ENCODE measurements at regions not wholly inside any gene's neighbourhood (a gene's known extent, or its start where the extent isn't known, plus 50 kb on each side); places are given as distances from the start of the nearest gene placed in this dataset.

DNA sequence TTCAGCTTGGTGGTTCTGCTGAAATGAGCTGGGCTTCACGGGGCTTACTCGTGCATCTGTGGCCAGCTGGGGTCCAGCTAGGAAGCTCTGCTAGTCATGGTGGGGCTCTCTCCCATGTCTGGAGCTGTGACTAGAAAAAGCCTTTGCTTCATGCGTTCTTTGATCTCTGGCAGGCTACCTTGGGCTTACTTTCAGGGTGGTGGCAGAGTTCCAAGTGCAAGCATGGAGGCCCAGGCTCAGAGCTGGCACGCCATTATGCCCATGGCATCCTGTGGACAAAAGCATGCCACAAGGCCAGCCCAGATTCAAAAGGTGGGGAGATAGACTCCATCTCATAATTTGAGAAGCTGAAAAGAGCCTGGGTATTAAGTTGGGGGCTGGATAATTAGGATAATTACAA is 55.4 kb upstream of the GBA3 start:
- Histone ChIP-seq H3K9me3 (ENCODE audit: control insufficient read depth in 2 of 2, insufficient read depth in 1 of 2, low read length in 1 of 2) (peaks cover 1 to 9% of the 10 kb centered on the region in 2 donors), H3K36me3 (ENCODE audit: control insufficient read depth in 2 of 2, insufficient read depth in 2 of 2, low read length in 1 of 2) (no peaks in the 10 kb centered on the region), H3K27me3 (ENCODE audit: control insufficient read depth in 2 of 2, insufficient read depth in 1 of 2, low read length in 1 of 2) (no peaks in the 10 kb centered on the region), H3K4me1 (ENCODE audit: control insufficient read depth in 2 of 2, insufficient read depth in 2 of 2, low read length in 2 of 2) (no peaks in the 10 kb centered on the region), H3K4me3 (ENCODE audit: low read length in 2 of 2) (no peak overlapping the region), H3K27ac (ENCODE audit: low read depth in 1 of 2, low read length in 1 of 2) (no peak overlapping the region)
- WGBS: 91% methylated on average over 4 of the region's 4 CpGs
- no peak for DNase-seq (ENCODE audit: low read depth in 6 of 9, low spot score in 9 of 9)

Measured in thymus (tissue), 11 donors.